Thyroid gland (tissue), 4 donors: ENCODE measurements at regions not wholly inside any gene's neighbourhood (a gene's known extent, or its start where the extent isn't known, plus 50 kb on each side); places are given as distances from the start of the nearest gene placed in this dataset.

Experiments used
- POLR2A ChIP-seq, 2 donors: fragments of 450-650 bp; IDR thresholded peaks; one replicate each; pipeline ENCODE4 v1.6.1; 2017; ENCODE audit warnings: antibody characterized with exemption in 2 of 2, mild to moderate bottlenecking in 2 of 2, moderate library complexity in 1 of 2
- TF ChIP-seq, protein P1 (sequence below), 6 experiments: fragments of 200-600 bp in 3 of 6; fragments of 450-650 bp in 3 of 6; sonication (generic) in 3 of 6; IDR thresholded peaks; one replicate each; pipeline ENCODE4 v1.5.1; 2016 to 2019; ENCODE audit warnings: antibody characterized with exemption in 6 of 6, mild to moderate bottlenecking in 2 of 6, inconsistent platforms in 1 of 6, moderate library complexity in 1 of 6

DNA sequence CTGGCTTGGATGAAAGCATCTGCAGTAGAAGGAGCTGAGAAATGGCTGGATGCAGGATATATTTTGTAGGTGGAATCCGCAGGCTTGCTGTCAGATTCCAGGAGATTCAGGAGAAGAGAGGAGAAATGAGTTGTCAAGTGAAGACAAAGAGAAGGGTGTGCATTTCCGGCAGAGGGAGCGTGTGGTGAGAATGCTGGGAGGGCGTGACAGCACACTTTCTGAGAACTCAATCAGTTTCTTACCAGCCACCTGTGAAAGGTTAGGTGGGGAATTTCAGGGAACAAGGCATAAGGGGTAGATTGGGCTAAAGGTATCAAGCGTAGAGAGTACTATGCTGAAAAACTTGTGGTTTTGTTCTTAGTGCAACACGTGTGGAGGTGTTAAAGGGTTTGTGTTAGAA, 199.3 kb upstream of the ANKH start:
- no peak for TF ChIP-seq POLR2A (IDR thresholded peaks at IDR 0.05)
- TF ChIP-seq, protein P1, sequence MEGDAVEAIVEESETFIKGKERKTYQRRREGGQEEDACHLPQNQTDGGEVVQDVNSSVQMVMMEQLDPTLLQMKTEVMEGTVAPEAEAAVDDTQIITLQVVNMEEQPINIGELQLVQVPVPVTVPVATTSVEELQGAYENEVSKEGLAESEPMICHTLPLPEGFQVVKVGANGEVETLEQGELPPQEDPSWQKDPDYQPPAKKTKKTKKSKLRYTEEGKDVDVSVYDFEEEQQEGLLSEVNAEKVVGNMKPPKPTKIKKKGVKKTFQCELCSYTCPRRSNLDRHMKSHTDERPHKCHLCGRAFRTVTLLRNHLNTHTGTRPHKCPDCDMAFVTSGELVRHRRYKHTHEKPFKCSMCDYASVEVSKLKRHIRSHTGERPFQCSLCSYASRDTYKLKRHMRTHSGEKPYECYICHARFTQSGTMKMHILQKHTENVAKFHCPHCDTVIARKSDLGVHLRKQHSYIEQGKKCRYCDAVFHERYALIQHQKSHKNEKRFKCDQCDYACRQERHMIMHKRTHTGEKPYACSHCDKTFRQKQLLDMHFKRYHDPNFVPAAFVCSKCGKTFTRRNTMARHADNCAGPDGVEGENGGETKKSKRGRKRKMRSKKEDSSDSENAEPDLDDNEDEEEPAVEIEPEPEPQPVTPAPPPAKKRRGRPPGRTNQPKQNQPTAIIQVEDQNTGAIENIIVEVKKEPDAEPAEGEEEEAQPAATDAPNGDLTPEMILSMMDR (IDR thresholded peaks at IDR 0.05): no peak
